CD4-positive, alpha-beta memory T cell (primary cell): ENCODE measurements at regions not wholly inside any gene's neighbourhood (a gene's known extent, or its start where the extent isn't known, plus 50 kb on each side); places are given as distances from the start of the nearest gene placed in this dataset.

ENCODE experiments used
- CTCF ChIA-PET: fragments of 350-600 bp; sonication (Branson Sonifier 250); formaldehyde crosslinking; loops from one replicate; lab custom pipeline; 2021; ENCODE audit warnings: inconsistent platforms; ENCODE audit not compliant: partially characterized antibody; lab: Charles Lee
- POLR2A ChIA-PET: fragments of 350-600 bp; sonication (Branson Sonifier 250); formaldehyde crosslinking; loops from one replicate; lab custom pipeline; 2021; ENCODE audit not compliant: partially characterized antibody; lab: Charles Lee
- DNase-seq, 5 donors: peaks; one replicate each; pipeline versions ENCODE4 v3.0.0 to v3.0.0-alpha.2; 2020 to 2022; ENCODE audit warnings: mixed read lengths in 1 of 5
- H3K27ac ChIP-seq: one replicate; pipeline ENCODE4 v1.7.0; 2013; ENCODE audit warnings: low read depth, low read length
- H3K27me3 ChIP-seq: 2 replicates; pipeline ENCODE4 v1.7.0; 2013; ENCODE audit warnings: mild to moderate bottlenecking, low read length, moderate library complexity; ENCODE audit not compliant: insufficient read depth
- H3K36me3 ChIP-seq: 2 replicates; pipeline ENCODE4 v1.7.0; 2013; ENCODE audit warnings: mild to moderate bottlenecking, low read length, moderate library complexity; ENCODE audit not compliant: insufficient read depth
- H3K4me1 ChIP-seq: 2 replicates; pipeline ENCODE4 v1.7.0; 2013; ENCODE audit warnings: mild to moderate bottlenecking, low read length, moderate library complexity; ENCODE audit not compliant: insufficient read depth
- H3K4me3 ChIP-seq, 2 donors: one replicate each; pipeline ENCODE4 v1.7.0; 2013; ENCODE audit warnings: low read length in 2 of 2, mild to moderate bottlenecking in 1 of 2
- H3K9me3 ChIP-seq, 2 donors: one replicate each; pipeline ENCODE4 v1.7.0; 2013; ENCODE audit warnings: low read length in 2 of 2, control low read depth in 1 of 2; ENCODE audit not compliant: control insufficient read depth in 1 of 2
- H3K27ac Mint-ChIP-seq, 7 donors: one replicate each; pipeline ENCODE4 v1.8.0; 2020 to 2021; ENCODE audit warnings: mixed read lengths in 7 of 7, mild to moderate bottlenecking in 6 of 7, inconsistent platforms in 3 of 7, moderate library complexity in 3 of 7
- H3K27me3 Mint-ChIP-seq, 2 donors: one replicate each; pipeline ENCODE4 v1.8.0; 2020 to 2021; ENCODE audit warnings: mixed read lengths in 2 of 2
- H3K36me3 Mint-ChIP-seq, 2 donors: one replicate each; pipeline ENCODE4 v1.8.0; 2020 to 2021; ENCODE audit warnings: mixed read lengths in 2 of 2, inconsistent platforms in 1 of 2, mild to moderate bottlenecking in 1 of 2
- H3K4me1 Mint-ChIP-seq, 4 donors: one replicate each; pipeline ENCODE4 v1.8.0; 2020 to 2021; ENCODE audit warnings: mixed read lengths in 4 of 4, mild to moderate bottlenecking in 1 of 4
- H3K4me3 Mint-ChIP-seq, 8 donors: one replicate each; pipeline ENCODE4 v1.8.0; 2020 to 2021; ENCODE audit warnings: mixed read lengths in 8 of 8, mild to moderate bottlenecking in 7 of 8, moderate library complexity in 6 of 8, inconsistent platforms in 3 of 8
- H3K9me3 Mint-ChIP-seq, 8 donors: one replicate each; pipeline ENCODE4 v1.8.0; 2020 to 2021; ENCODE audit warnings: mixed read lengths in 8 of 8, mild to moderate bottlenecking in 5 of 8, inconsistent platforms in 3 of 8, moderate library complexity in 1 of 8
- intact Hi-C: fragments of 100-400 bp; cut with micrococcal nuclease; formaldehyde crosslinking; loops from one replicate; pipeline ENCODE4 v1.15.1; 2023

DNA sequence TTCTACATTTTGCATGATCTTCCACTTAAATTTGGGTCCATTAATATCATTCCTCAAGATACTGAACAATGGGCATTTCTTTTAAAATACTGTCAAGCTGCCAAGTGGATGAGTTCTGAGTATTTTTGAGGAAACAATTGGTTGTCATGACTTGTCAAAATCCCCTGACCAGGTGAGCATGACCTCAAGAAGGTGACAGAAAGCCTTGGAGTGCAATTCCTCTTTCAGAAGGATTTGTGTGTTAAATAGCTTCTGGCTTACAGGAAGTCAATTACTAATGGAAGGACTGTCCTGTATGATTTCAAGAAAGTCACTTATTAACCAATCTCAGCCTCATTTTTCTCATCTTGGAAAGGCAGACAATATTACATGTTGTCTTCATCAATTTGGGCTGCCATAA, 460.6 kb downstream of the TSN start:
- H3K36me3 Mint-ChIP-seq, result no peaks in the 10 kb centered on the region
- H3K4me3 Mint-ChIP-seq, result no peak overlapping the region
- H3K27me3 Mint-ChIP-seq, result peaks cover 0 to 2% of the 10 kb centered on the region in 2 donors

DNA sequence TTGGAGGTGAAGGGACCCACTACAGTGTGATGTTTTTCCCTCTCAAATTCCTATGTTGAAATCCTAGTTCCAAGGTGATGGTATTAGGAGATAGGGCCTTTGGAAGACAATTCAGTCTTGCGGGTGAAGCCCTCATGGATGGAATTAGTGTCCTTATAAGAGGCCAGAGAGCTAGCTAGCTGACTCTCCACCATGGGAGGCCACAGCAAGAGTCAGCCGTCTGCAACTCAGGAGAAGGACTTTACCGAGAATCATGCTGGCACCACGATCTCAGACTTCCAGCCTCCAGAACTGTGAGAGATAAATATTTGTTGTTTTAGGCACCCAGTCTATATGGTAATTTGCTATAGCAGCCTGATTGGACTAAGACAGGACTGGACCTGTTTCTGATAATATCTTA, 461.4 kb downstream of the TSN start:
- ChIA-PET POLR2A (no interaction called here), CTCF (no interaction called here)
- Mint-ChIP-seq H3K27me3 (peaks cover 0 to 2% of the 10 kb centered on the region in 2 donors), H3K9me3 (no peaks in the 10 kb centered on the region), H3K4me1 (no peaks in the 10 kb centered on the region), H3K27ac (no peak overlapping the region), H3K4me3 (no peak overlapping the region), H3K36me3 (no peaks in the 10 kb centered on the region)
- intact Hi-C loops, result no loop called here
- Histone ChIP-seq H3K36me3 (no peaks in the 10 kb centered on the region), H3K9me3 (no peaks in the 10 kb centered on the region), H3K4me3 (no peak overlapping the region), H3K27ac (no peak overlapping the region), H3K27me3 (no peaks in the 10 kb centered on the region), H3K4me1 (no peaks in the 10 kb centered on the region)
- no peak for DNase-seq

More for the DNA sequence above, 460.6 kb downstream of the TSN start:
- no peak overlapping the region for H3K27ac Mint-ChIP-seq
- no peak overlapping the region for H3K27ac ChIP-seq
- no peak overlapping the region for H3K4me3 ChIP-seq
- H3K27me3 ChIP-seq, result no peaks in the 10 kb centered on the region
- no peaks in the 10 kb centered on the region for H3K4me1 ChIP-seq
- H3K4me1 Mint-ChIP-seq, result no peaks in the 10 kb centered on the region
- no peaks in the 10 kb centered on the region for H3K36me3 ChIP-seq
- ChIA-PET CTCF (no interaction called here), POLR2A (no interaction called here)
- H3K9me3 ChIP-seq, result no peaks in the 10 kb centered on the region
- intact Hi-C loops, result no loop called here
- no peaks in the 10 kb centered on the region for H3K9me3 Mint-ChIP-seq
- DNase-seq, result no peak

DNA sequence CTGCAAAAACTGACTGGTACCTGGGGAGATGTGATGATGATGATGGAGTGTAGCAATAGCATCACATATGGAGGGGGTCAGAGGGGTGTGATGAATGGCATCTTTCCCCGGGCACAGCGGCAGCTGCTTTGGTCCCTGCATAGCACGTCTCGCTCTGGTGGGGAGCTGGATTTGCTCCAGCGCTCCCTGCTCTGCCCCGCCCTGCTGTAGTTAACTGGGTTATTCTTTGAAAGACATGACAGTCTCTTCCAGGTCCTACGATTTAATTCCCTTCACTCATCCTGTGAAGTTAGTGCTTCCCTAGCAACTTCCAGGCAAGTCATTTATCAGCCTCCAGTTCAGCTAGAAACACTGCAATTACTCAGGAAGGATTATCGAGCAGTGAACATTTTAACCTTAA, 463.1 kb downstream of the TSN start:
- DNase-seq, result no peak
- CTCF ChIA-PET, result no interaction called here
- H3K27ac Mint-ChIP-seq, result no peak overlapping the region
- H3K36me3 ChIP-seq, result no peaks in the 10 kb centered on the region
- POLR2A ChIA-PET, result no interaction called here
- peaks cover 0 to 2% of the 10 kb centered on the region in 2 donors for H3K27me3 Mint-ChIP-seq
- no peak overlapping the region for H3K4me3 Mint-ChIP-seq
- no peaks in the 10 kb centered on the region for H3K36me3 Mint-ChIP-seq
- H3K9me3 ChIP-seq, result no peaks in the 10 kb centered on the region
- intact Hi-C loops, result no loop called here
- H3K4me3 ChIP-seq, result no peak overlapping the region
- peaks cover 0 to 2% (median 0%) of the 10 kb centered on the region in 8 donors for H3K9me3 Mint-ChIP-seq
- H3K27me3 ChIP-seq, result no peaks in the 10 kb centered on the region
- no peaks in the 10 kb centered on the region for H3K4me1 Mint-ChIP-seq
- H3K4me1 ChIP-seq, result no peaks in the 10 kb centered on the region
- no peak overlapping the region for H3K27ac ChIP-seq

DNA sequence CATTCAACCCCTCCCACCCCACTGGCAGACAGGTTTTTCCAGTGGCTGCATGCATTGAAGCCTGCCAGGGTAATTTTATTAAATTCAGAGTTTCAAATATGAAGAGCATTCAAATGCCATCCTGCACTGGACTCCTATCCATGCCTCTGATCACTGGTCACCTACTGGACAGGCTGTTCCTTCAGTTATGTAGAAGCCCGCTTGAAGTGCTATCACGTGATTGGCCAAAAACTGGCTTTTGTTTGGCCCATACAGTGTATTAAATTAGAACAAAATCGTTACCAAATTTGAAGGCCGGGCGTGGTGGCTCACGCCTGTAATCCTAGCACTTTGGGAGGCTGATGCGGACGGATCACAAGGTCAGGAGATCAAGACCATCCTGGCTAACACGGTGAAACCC, 464.1 kb downstream of the TSN start:
- CTCF ChIA-PET, result no interaction called here
- no peak for DNase-seq
- H3K9me3 ChIP-seq, result no peaks in the 10 kb centered on the region
- Mint-ChIP-seq H3K9me3 (peaks cover 0 to 2% (median 0%) of the 10 kb centered on the region in 8 donors), H3K27ac (no peak overlapping the region), H3K36me3 (no peaks in the 10 kb centered on the region), H3K27me3 (peaks cover 0 to 2% of the 10 kb centered on the region in 2 donors), H3K4me1 (no peaks in the 10 kb centered on the region), H3K4me3 (no peak overlapping the region)
- no peak overlapping the region for H3K4me3 ChIP-seq
- H3K27me3 ChIP-seq, result no peaks in the 10 kb centered on the region
- H3K4me1 ChIP-seq, result no peaks in the 10 kb centered on the region
- POLR2A ChIA-PET, result no interaction called here
- H3K27ac ChIP-seq, result no peak overlapping the region
- intact Hi-C loops, result no loop called here
- no peaks in the 10 kb centered on the region for H3K36me3 ChIP-seq

DNA sequence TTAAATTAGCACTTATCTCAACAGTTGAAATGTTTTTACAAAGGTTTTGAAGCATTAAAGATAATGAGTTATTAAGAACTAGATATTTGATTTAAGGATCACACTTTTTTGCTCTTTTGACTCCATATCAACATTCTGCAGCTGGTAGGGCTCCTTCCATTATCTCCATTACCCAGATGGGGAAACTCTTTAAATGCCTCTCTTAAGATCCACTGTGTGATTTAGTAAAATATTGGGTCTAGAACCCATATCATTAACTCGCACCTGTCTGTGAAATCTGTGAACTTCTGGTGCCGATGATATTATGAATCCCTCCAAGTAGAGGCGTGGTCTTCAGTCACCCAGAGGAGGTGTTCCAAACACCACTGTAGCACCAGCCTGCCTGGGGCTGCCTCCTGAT, 466.2 kb downstream of the TSN start:
- DNase-seq, result no peak
- Mint-ChIP-seq H3K4me3 (no peak overlapping the region), H3K27ac (no peak overlapping the region), H3K27me3 (peaks cover 0 to 4% of the 10 kb centered on the region in 2 donors), H3K9me3 (peaks cover 0 to 4% (median 0%) of the 10 kb centered on the region in 8 donors), H3K4me1 (no peaks in the 10 kb centered on the region), H3K36me3 (no peaks in the 10 kb centered on the region)
- intact Hi-C loops, result no loop called here
- Histone ChIP-seq H3K4me3 (no peak overlapping the region), H3K27me3 (no peaks in the 10 kb centered on the region), H3K9me3 (no peaks in the 10 kb centered on the region), H3K36me3 (no peaks in the 10 kb centered on the region), H3K27ac (no peak overlapping the region), H3K4me1 (no peaks in the 10 kb centered on the region)
- ChIA-PET POLR2A (no interaction called here), CTCF (no interaction called here)

DNA sequence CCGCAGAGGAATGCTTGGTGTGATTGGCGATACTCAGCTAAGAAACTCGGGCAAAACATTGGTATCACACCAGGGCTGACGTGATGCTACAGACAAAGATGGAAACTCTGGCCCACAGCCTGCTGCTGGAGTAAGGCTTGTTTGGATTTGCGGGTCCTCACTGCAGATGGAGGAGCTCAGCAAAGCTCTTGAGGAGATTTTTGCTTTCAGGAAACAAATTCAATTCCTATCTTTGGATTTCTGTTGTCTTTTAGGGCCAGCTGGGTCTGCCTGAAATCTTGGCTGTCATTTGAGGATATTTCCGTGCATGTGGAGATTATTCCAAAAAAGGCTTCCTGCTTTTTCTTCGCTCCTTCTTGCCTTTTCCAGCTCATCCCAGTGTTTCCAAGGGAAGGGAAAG, 475.8 kb downstream of the TSN start:
- Mint-ChIP-seq H3K27ac (no peak overlapping the region), H3K9me3 (peaks cover 0 to 1% (median 0%) of the 10 kb centered on the region in 8 donors), H3K36me3 (no peaks in the 10 kb centered on the region), H3K4me1 (peaks cover 0 to 3% (median 0%) of the 10 kb centered on the region in 4 donors), H3K4me3 (no peak overlapping the region), H3K27me3 (peaks cover 0 to under 1% of the 10 kb centered on the region in 2 donors)
- ChIA-PET POLR2A (no interaction called here), CTCF (no interaction called here)
- no peaks in the 10 kb centered on the region for H3K27me3 ChIP-seq
- no peak overlapping the region for H3K4me3 ChIP-seq
- no peaks in the 10 kb centered on the region for H3K4me1 ChIP-seq
- no peaks in the 10 kb centered on the region for H3K36me3 ChIP-seq
- DNase-seq, result no peak
- intact Hi-C loops, result no loop called here
- no peak overlapping the region for H3K27ac ChIP-seq
- H3K9me3 ChIP-seq, result no peaks in the 10 kb centered on the region

DNA sequence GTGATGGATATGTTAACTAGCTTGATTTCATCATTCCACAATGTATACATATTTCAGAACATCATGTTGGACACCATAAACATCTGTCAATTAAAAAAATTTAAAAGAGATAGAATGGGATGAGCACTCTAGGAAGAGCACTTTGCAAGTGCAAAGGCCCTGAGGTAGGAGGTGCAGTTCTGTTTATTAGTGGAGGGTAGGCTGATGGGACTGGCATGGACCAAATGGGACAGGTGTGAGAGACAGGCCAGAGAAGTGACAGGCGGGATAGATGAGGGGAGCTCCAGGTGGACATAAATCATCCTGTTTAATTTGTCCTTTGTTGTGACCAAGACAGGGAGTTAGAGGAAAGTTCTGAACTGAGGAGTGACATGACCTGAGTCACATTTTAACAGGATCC, 477.9 kb downstream of the TSN start:
- CTCF ChIA-PET, result no interaction called here
- intact Hi-C loops, result no loop called here
- no peaks in the 10 kb centered on the region for H3K27me3 Mint-ChIP-seq
- Histone ChIP-seq H3K4me3 (no peak overlapping the region), H3K27me3 (no peaks in the 10 kb centered on the region), H3K4me1 (no peaks in the 10 kb centered on the region), H3K36me3 (no peaks in the 10 kb centered on the region), H3K27ac (no peak overlapping the region), H3K9me3 (no peaks in the 10 kb centered on the region)
- no peaks in the 10 kb centered on the region for H3K36me3 Mint-ChIP-seq
- POLR2A ChIA-PET, result no interaction called here
- H3K9me3 Mint-ChIP-seq, result no peaks in the 10 kb centered on the region
- no peaks in the 10 kb centered on the region for H3K4me1 Mint-ChIP-seq
- DNase-seq, result no peak
- H3K4me3 Mint-ChIP-seq, result no peak overlapping the region
- H3K27ac Mint-ChIP-seq, result no peak overlapping the region
